CD4-positive, alpha-beta T cell treated with Interleukin-21 for 1 hour (primary cell): ENCODE measurements at regions not wholly inside any gene's neighbourhood (a gene's known extent, or its start where the extent isn't known, plus 50 kb on each side); places are given as distances from the start of the nearest gene placed in this dataset.

Experiments used
- DNase-seq: peaks from one replicate; pipeline ENCODE4 v3.0.0-alpha.2; 2020

GRCh38 chr13:44156294-44156658 lies 217.3 kb upstream of the SERP2 start:
- DNase-seq, result no peak

- no peak for DNase-seq
Measured at GRCh38 chr13:44157606-44158005, 216.0 kb upstream of the SERP2 start.

GRCh38 chr13:44158098-44158521 lies 215.5 kb upstream of the SERP2 start:
- no peak for DNase-seq

- DNase-seq, result no peak
Measured at GRCh38 chr13:44158881-44159632, 214.6 kb upstream of the SERP2 start.

- no peak for DNase-seq
Measured at GRCh38 chr13:44159633-44160279, 213.9 kb upstream of the SERP2 start.

GRCh38 chr13:44160591-44161191 lies 212.9 kb upstream of the SERP2 start:
- no peak for DNase-seq

GRCh38 chr13:44163108-44163507 lies 210.5 kb upstream of the SERP2 start:
- DNase-seq, result no peak

- no peak for DNase-seq
Measured at GRCh38 chr13:44165221-44165888, 208.3 kb upstream of the SERP2 start.

- DNase-seq, result no peak
Measured at GRCh38 chr13:44165889-44166496, 207.6 kb upstream of the SERP2 start.

GRCh38 chr13:44169018-44169911 lies 204.4 kb upstream of the SERP2 start:
- DNase-seq, result no peak

- no peak for DNase-seq
Measured at GRCh38 chr13:44170731-44171130, 202.9 kb upstream of the SERP2 start.

GRCh38 chr13:44171156-44171555 lies 202.5 kb upstream of the SERP2 start:
- DNase-seq, result no peak

- no peak for DNase-seq
Measured at GRCh38 chr13:44171861-44172260, 201.8 kb upstream of the SERP2 start.

GRCh38 chr13:44172281-44172810 lies 201.3 kb upstream of the SERP2 start:
- DNase-seq, result no peak

- no peak for DNase-seq
Measured at GRCh38 chr13:44174769-44175425, 198.7 kb upstream of the SERP2 start.

GRCh38 chr13:44176173-44176572 lies 197.5 kb upstream of the SERP2 start:
- DNase-seq, result no peak

- no peak for DNase-seq
Measured at GRCh38 chr13:44180876-44181536, 192.6 kb upstream of the SERP2 start.

- DNase-seq, result no peak
Measured at GRCh38 chr13:44181931-44182330, 191.7 kb upstream of the SERP2 start.

- DNase-seq, result no peak
Measured at GRCh38 chr13:44184740-44185139, 188.9 kb upstream of the SERP2 start.

- no peak for DNase-seq
Measured at GRCh38 chr13:44188257-44188656, 185.4 kb upstream of the SERP2 start.

GRCh38 chr13:44189085-44189484 lies 184.5 kb upstream of the SERP2 start:
- DNase-seq, result no peak
